Calu3 (cell line): ENCODE measurements at regions not wholly inside any gene's neighbourhood (a gene's known extent, or its start where the extent isn't known, plus 50 kb on each side); places are given as distances from the start of the nearest gene placed in this dataset.

ENCODE experiments used
- BruUV-seq: library from RNA; stranded (reverse); fragments of 400-500 nt; replicated peaks from 2 replicates; lab custom pipeline; 2021; lab: Mats Ljungman, UMichigan
- CTCF ChIA-PET: fragments of 300-600 bp; sonication (Branson Sonifier 250); formaldehyde crosslinking; loops from one replicate; lab custom pipeline; 2022; ENCODE audit warnings: antibody characterized with exemption; lab: Charles Lee
- DNase-seq: peaks from one replicate; pipeline ENCODE4 v3.0.0; 2022
- H3K27ac Mint-ChIP-seq: one replicate; pipeline ENCODE4 v1.8.0; 2022; ENCODE audit warnings: mixed read lengths; ENCODE audit not compliant: unreplicated experiment
- H3K27me3 Mint-ChIP-seq: one replicate; pipeline ENCODE4 v1.8.0; 2022; ENCODE audit warnings: mixed read lengths; ENCODE audit not compliant: unreplicated experiment
- H3K36me3 Mint-ChIP-seq: one replicate; pipeline ENCODE4 v1.8.0; 2022; ENCODE audit warnings: mild to moderate bottlenecking, moderate library complexity, mixed read lengths; ENCODE audit not compliant: insufficient read depth, unreplicated experiment
- H3K4me1 Mint-ChIP-seq: one replicate; pipeline ENCODE4 v1.8.0; 2022; ENCODE audit warnings: mild to moderate bottlenecking, low read depth, mixed read lengths; ENCODE audit not compliant: unreplicated experiment
- H3K4me3 Mint-ChIP-seq: one replicate; pipeline ENCODE4 v1.8.0; 2022; ENCODE audit warnings: mild to moderate bottlenecking, low read depth, moderate library complexity, mixed read lengths; ENCODE audit not compliant: unreplicated experiment
- H3K9me3 Mint-ChIP-seq: one replicate; pipeline ENCODE4 v1.8.0; 2022; ENCODE audit warnings: low read depth, mixed read lengths; ENCODE audit not compliant: unreplicated experiment
- intact Hi-C: fragments of 100-400 bp; cut with micrococcal nuclease; formaldehyde crosslinking; loops from one replicate; pipeline ENCODE4 v1.10.0; 2022; ENCODE audit not compliant: unreplicated experiment
- TF ChIP-seq, protein P1 (sequence below): fragments of 200-600 bp; IDR thresholded peaks from one replicate; pipeline ENCODE4 v1.8.0; 2022; ENCODE audit warnings: antibody characterized with exemption; ENCODE audit not compliant: unreplicated experiment

DNA sequence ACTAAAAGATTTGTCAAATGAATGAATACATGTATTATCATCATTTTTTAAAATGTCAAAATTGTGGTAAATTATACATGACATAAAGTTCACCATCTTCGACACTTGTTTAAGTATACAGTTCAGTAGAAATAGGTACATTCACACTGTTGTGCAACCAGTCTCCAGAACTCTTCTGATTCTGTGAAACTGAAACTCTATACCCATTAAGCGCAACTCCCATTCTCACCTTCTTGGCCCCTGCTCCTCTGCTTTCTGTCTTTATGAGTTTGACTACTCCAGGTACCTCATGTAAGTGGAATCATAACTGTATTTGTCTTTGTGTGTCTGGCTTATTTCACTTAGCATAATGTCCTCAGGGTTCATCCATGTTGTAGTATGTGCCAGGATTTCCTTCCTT, 50.1 kb upstream of the KBTBD8 start:
- no peak for DNase-seq

More for the DNA sequence above, 50.1 kb upstream of the KBTBD8 start:
- CTCF ChIA-PET = interaction anchor here (0.6 kb wide), 1 partner anchor 450 kb away, joined by 4 read pairs; no protein-coding TSS in a partner anchor
- no peak overlapping the region for H3K4me3 Mint-ChIP-seq
- no peaks in the 10 kb centered on the region for H3K9me3 Mint-ChIP-seq
- H3K27me3 Mint-ChIP-seq = peaks cover 3% of the 10 kb centered on the region
- H3K36me3 Mint-ChIP-seq = no peaks in the 10 kb centered on the region
- no peak overlapping the region for H3K27ac Mint-ChIP-seq
- BruUV-seq = no TSS peak
- TF ChIP-seq, protein P1, sequence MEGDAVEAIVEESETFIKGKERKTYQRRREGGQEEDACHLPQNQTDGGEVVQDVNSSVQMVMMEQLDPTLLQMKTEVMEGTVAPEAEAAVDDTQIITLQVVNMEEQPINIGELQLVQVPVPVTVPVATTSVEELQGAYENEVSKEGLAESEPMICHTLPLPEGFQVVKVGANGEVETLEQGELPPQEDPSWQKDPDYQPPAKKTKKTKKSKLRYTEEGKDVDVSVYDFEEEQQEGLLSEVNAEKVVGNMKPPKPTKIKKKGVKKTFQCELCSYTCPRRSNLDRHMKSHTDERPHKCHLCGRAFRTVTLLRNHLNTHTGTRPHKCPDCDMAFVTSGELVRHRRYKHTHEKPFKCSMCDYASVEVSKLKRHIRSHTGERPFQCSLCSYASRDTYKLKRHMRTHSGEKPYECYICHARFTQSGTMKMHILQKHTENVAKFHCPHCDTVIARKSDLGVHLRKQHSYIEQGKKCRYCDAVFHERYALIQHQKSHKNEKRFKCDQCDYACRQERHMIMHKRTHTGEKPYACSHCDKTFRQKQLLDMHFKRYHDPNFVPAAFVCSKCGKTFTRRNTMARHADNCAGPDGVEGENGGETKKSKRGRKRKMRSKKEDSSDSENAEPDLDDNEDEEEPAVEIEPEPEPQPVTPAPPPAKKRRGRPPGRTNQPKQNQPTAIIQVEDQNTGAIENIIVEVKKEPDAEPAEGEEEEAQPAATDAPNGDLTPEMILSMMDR = no peak
- H3K4me1 Mint-ChIP-seq = no peaks in the 10 kb centered on the region
- intact Hi-C loops = no loop called here
